Kidney epithelial cell (primary cell): ENCODE measurements at regions not wholly inside any gene's neighbourhood (a gene's known extent, or its start where the extent isn't known, plus 50 kb on each side); places are given as distances from the start of the nearest gene placed in this dataset.

Experiments used
- DNase-seq: peaks from one replicate; pipeline ENCODE4 v3.0.0-alpha.2; 2010; ENCODE audit warnings: low read depth
- H3K27me3 ChIP-seq: 2 replicates; pipeline ENCODE4 v1.6.0; 2011; ENCODE audit warnings: low read length; ENCODE audit not compliant: control insufficient read depth, insufficient read depth
- H3K36me3 ChIP-seq: 2 replicates; pipeline ENCODE4 v1.5.1; 2011; ENCODE audit warnings: low read length; ENCODE audit not compliant: control insufficient read depth, insufficient read depth
- H3K4me3 ChIP-seq: 2 replicates; pipeline ENCODE4 v1.5.1; 2011; ENCODE audit warnings: low read depth, mild to moderate bottlenecking, control low read depth, low read length
- CTCF ChIP-seq: IDR thresholded peaks from 2 replicates; pipeline ENCODE4 v1.5.1; 2011; ENCODE audit warnings: mild to moderate bottlenecking, moderate library complexity, low read length, control low read depth, inconsistent platforms; ENCODE audit not compliant: insufficient read depth, poor library complexity, severe bottlenecking

GRCh38 chr11:29300420-29300819 is 716.4 kb downstream of the KCNA4 start:
- no peak for TF ChIP-seq CTCF
- H3K36me3 ChIP-seq: no peaks in the 10 kb centered on the region
- H3K27me3 ChIP-seq: no peaks in the 10 kb centered on the region
- DNase-seq: no peak
- H3K4me3 ChIP-seq: no peak overlapping the region

DNA sequence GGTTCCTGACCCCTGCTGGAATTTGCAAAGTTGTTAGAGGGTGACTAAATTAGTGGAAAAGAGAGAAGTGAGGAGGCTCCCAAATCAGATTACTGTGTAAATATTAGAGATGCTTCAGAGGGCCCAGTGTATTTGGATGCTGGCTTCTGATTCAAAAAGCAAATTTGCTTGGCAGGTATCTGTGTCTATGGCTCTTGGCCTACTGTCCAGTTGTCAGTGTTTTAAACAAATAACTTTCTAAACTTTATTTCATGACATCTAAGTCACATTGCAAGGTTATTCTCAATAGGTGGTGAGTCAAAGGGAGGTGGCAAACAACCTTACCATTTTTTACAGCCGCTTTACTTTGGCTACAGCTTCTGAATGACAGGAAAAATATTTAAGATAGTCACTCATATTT is 720.1 kb downstream of the KCNA4 start:
- no peak for DNase-seq
- no peak for TF ChIP-seq CTCF

DNA sequence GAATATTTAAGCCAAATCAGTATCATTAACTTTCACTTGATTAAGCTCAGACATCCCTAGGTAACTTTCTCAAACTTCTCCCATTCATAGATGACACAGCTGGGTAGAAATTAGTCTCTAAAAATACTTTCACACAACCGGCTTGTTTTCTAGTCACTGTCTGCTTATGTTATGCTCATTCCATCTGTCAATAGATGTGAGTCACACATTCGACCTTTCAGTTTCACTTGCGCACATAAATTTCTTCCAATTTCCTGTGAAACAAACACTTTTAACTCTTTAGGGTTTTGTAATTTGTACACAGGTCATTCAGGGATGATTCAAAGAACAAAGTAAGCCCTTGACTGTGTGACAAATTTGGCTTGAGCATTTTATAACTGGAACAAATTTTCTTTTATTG is 723.0 kb downstream of the KCNA4 start:
- Histone ChIP-seq H3K27me3 (no peaks in the 10 kb centered on the region), H3K4me3 (no peak overlapping the region), H3K36me3 (no peaks in the 10 kb centered on the region)
- TF ChIP-seq CTCF: no peak
- no peak for DNase-seq

More for the DNA sequence above, 720.1 kb downstream of the KCNA4 start:
- Histone ChIP-seq H3K4me3 (no peak overlapping the region), H3K36me3 (no peaks in the 10 kb centered on the region), H3K27me3 (no peaks in the 10 kb centered on the region)

DNA sequence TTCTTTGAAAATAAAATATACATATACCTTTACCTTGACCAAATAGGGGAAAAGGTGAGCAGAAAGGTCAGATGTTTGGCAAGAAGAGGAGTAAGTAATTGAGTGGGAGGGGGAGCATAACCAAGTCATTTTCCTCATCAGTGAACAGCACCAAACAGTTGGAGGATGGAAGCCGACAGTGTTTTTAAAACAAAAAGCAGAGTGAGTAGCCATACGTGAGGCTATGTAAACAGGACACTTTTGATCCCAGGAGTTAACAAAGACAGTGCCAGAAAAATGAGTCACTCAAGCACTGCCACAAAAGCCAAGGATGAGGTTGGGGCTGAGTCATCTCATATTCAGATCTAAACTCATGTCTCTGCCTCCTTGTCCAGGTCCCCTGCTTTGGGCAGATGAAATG is 734.7 kb downstream of the KCNA4 start:
- Histone ChIP-seq H3K4me3 (no peak overlapping the region), H3K36me3 (no peaks in the 10 kb centered on the region), H3K27me3 (no peaks in the 10 kb centered on the region)
- DNase-seq: peak; percentile 92
- no peak for TF ChIP-seq CTCF

GRCh38 chr11:29281271-29281777 is 735.5 kb downstream of the KCNA4 start:
- Histone ChIP-seq H3K27me3 (no peaks in the 10 kb centered on the region), H3K36me3 (no peaks in the 10 kb centered on the region), H3K4me3 (no peak overlapping the region)
- TF ChIP-seq CTCF: no peak
- DNase-seq: no peak

GRCh38 chr11:29280452-29280851 is 736.4 kb downstream of the KCNA4 start:
- TF ChIP-seq CTCF: no peak
- DNase-seq: peak; percentile 50

More at GRCh38 chr11:29280452-29280851, 736.4 kb downstream of the KCNA4 start:
- no peaks in the 10 kb centered on the region for H3K27me3 ChIP-seq
- no peaks in the 10 kb centered on the region for H3K36me3 ChIP-seq
- no peak overlapping the region for H3K4me3 ChIP-seq
